Vagina (tissue), 2 donors: ENCODE measurements at regions not wholly inside any gene's neighbourhood (a gene's known extent, or its start where the extent isn't known, plus 50 kb on each side); places are given as distances from the start of the nearest gene placed in this dataset.

Experiments used
- CTCF ChIP-seq, 3 experiments: fragments of 450-650 bp in 2 of 3; fragments of 200-600 bp in 1 of 3; sonication (generic) in 1 of 3; IDR thresholded peaks; one replicate each; pipeline ENCODE4 v1.5.1; 2017 to 2019; ENCODE audit warnings: antibody characterized with exemption in 3 of 3, mild to moderate bottlenecking in 2 of 3, moderate library complexity in 2 of 3
- POLR2A ChIP-seq, 2 donors: fragments of 450-650 bp; IDR thresholded peaks; one replicate each; pipeline ENCODE4 v1.6.1; 2017; ENCODE audit warnings: antibody characterized with exemption in 2 of 2, mild to moderate bottlenecking in 2 of 2, moderate library complexity in 2 of 2
- POLR2AphosphoS5 ChIP-seq, 2 donors: sonication (generic); formaldehyde crosslinking; IDR thresholded peaks; one replicate each; pipeline ENCODE4 v1.9.0; 2017; ENCODE audit warnings: antibody characterized with exemption in 2 of 2, mild to moderate bottlenecking in 2 of 2, low read depth in 1 of 2; ENCODE audit not compliant: insufficient read depth in 1 of 2

- TF ChIP-seq CTCF (IDR thresholded peaks at IDR 0.05) = no peak
- no peak for TF ChIP-seq POLR2AphosphoS5 (IDR thresholded peaks at IDR 0.05; ENCODE audit: insufficient read depth in 1 of 2, low read depth in 1 of 2)
- TF ChIP-seq POLR2A (IDR thresholded peaks at IDR 0.05) = no peak
These were observed 171.1 kb downstream of the ADRA2A start for GRCh38 chr10:111247781-111248389.
